Kidney epithelial cell (primary cell): ENCODE measurements at regions not wholly inside any gene's neighbourhood (a gene's known extent, or its start where the extent isn't known, plus 50 kb on each side); places are given as distances from the start of the nearest gene placed in this dataset.

Experiments
- DNase-seq: peaks from one replicate; pipeline ENCODE4 v3.0.0-alpha.2; 2010; ENCODE audit warnings: low read depth
- H3K27me3 ChIP-seq: 2 replicates; pipeline ENCODE4 v1.6.0; 2011; ENCODE audit warnings: low read length; ENCODE audit not compliant: control insufficient read depth, insufficient read depth
- H3K36me3 ChIP-seq: 2 replicates; pipeline ENCODE4 v1.5.1; 2011; ENCODE audit warnings: low read length; ENCODE audit not compliant: control insufficient read depth, insufficient read depth
- H3K4me3 ChIP-seq: 2 replicates; pipeline ENCODE4 v1.5.1; 2011; ENCODE audit warnings: low read depth, mild to moderate bottlenecking, control low read depth, low read length
- CTCF ChIP-seq: IDR thresholded peaks from 2 replicates; pipeline ENCODE4 v1.5.1; 2011; ENCODE audit warnings: mild to moderate bottlenecking, moderate library complexity, low read length, control low read depth, inconsistent platforms; ENCODE audit not compliant: insufficient read depth, poor library complexity, severe bottlenecking

- Histone ChIP-seq H3K36me3 (no peaks in the 10 kb centered on the region), H3K27me3 (no peaks in the 10 kb centered on the region), H3K4me3 (no peak overlapping the region)
- no peak for DNase-seq
- TF ChIP-seq CTCF: no peak
Measured at GRCh38 chr1:19591482-19592091, 52.5 kb upstream of the NBL1 start.

- H3K27me3 ChIP-seq: no peaks in the 10 kb centered on the region
- no peak for TF ChIP-seq CTCF
- no peak for DNase-seq
- no peak overlapping the region for H3K4me3 ChIP-seq
- H3K36me3 ChIP-seq: no peaks in the 10 kb centered on the region
Measured at GRCh38 chr1:19585507-19585906, 58.6 kb upstream of the NBL1 start.

- Histone ChIP-seq H3K27me3 (no peaks in the 10 kb centered on the region), H3K36me3 (no peaks in the 10 kb centered on the region), H3K4me3 (no peak overlapping the region)
- no peak for DNase-seq
- TF ChIP-seq CTCF: peak; percentile 75
Measured at GRCh38 chr1:19582318-19582717, 61.8 kb upstream of the NBL1 start.

GRCh38 chr1:19581381-19581780 is 62.7 kb upstream of the NBL1 start:
- no peak for TF ChIP-seq CTCF
- no peaks in the 10 kb centered on the region for H3K36me3 ChIP-seq
- DNase-seq: no peak
- H3K4me3 ChIP-seq: no peak overlapping the region
- H3K27me3 ChIP-seq: no peaks in the 10 kb centered on the region

- no peak for TF ChIP-seq CTCF
Measured at GRCh38 chr1:19577561-19577960, 66.5 kb upstream of the NBL1 start.

GRCh38 chr1:19577036-19577435 is 67.1 kb upstream of the NBL1 start:
- no peak for DNase-seq
- H3K27me3 ChIP-seq: no peaks in the 10 kb centered on the region
- TF ChIP-seq CTCF: no peak

More at GRCh38 chr1:19577561-19577960, 66.5 kb upstream of the NBL1 start:
- Histone ChIP-seq H3K27me3 (no peaks in the 10 kb centered on the region), H3K4me3 (no peak overlapping the region), H3K36me3 (no peaks in the 10 kb centered on the region)
- DNase-seq: no peak

More at GRCh38 chr1:19577036-19577435, 67.1 kb upstream of the NBL1 start:
- no peaks in the 10 kb centered on the region for H3K36me3 ChIP-seq
- H3K4me3 ChIP-seq: no peak overlapping the region
